Upper lobe of left lung (tissue), 4 donors: ENCODE measurements at regions not wholly inside any gene's neighbourhood (a gene's known extent, or its start where the extent isn't known, plus 50 kb on each side); places are given as distances from the start of the nearest gene placed in this dataset.

Experiments used
- CTCF ChIP-seq, 6 experiments: fragments of 450-650 bp in 4 of 6; fragments of 200-600 bp in 2 of 6; sonication (generic) in 2 of 6; IDR thresholded peaks; one replicate each; pipeline ENCODE4 v1.5.1; 2016 to 2019; ENCODE audit warnings: antibody characterized with exemption in 6 of 6
- POLR2A ChIP-seq, 4 donors: fragments of 450-650 bp; IDR thresholded peaks; one replicate each; pipeline ENCODE4 v1.5.1; 2016 to 2017; ENCODE audit warnings: antibody characterized with exemption in 4 of 4, mild to moderate bottlenecking in 2 of 4
- POLR2AphosphoS5 ChIP-seq, 2 donors: sonication (generic); formaldehyde crosslinking; IDR thresholded peaks; one replicate each; pipeline ENCODE4 v1.5.1; 2017; ENCODE audit warnings: antibody characterized with exemption in 2 of 2

- TF ChIP-seq CTCF (IDR thresholded peaks at IDR 0.05) (no peak), POLR2AphosphoS5 (IDR thresholded peaks at IDR 0.05) (no peak), POLR2A (IDR thresholded peaks at IDR 0.05) (no peak)
These were observed 173.1 kb downstream of the CDC5L start for GRCh38 chr6:44560458-44561059.
